HG02571 (cell line): ENCODE measurements at regions not wholly inside any gene's neighbourhood (a gene's known extent, or its start where the extent isn't known, plus 50 kb on each side); places are given as distances from the start of the nearest gene placed in this dataset.
A peak's percentile ranks its signal among the peaks of the same experiment; 100 is the strongest.
"Not testable (repeated sequence)": the region's sequence is repeated elsewhere in the genome, so short reads cannot be mapped to it uniquely, and the experiment has no call there.

ENCODE experiments used
- ATAC-seq: cut with Tn5 transposase; IDR thresholded peaks from one replicate; pipeline ENCODE4 v1.9.1; 2021; ENCODE audit warnings: mild to moderate bottlenecking, moderate library complexity; ENCODE audit not compliant: unreplicated experiment

DNA sequence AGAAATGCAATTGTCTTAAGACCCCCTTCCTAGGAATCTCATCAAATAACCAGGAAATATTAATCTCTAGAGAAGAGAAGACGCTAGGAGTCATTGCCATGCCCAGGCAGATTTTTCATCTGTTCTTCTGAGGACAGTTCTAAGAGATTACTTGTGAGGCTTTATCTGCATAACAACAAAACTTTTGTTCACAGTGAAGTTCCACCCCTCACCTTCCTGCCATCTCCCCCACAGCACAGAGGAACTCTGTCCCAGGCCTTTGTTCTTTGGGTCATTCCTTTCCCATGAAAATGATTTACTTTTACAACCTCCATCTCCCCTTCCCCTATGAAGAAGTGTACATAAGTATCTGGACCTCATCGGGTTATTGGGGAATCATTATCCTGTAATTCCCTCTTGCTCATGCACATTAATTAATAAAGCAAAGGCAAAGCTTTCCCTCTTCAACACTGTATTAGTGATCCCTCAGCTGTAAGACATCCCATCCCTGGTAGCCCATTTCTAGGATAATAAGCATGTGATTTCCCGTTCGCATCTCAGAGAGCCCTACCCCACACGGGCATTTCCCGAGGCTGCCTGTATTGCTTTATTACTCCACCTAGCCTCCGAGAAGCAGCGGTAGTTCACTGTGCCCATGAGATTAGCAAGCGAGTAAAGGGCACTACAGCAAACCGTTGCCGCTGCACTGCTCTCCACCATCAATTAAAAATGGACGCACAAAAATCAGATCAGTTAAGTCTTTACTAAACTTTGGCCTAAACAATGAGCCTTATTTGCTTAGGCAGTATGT is 384.4 kb upstream of the CAMK1G start:
- no peak for ATAC-seq

DNA sequence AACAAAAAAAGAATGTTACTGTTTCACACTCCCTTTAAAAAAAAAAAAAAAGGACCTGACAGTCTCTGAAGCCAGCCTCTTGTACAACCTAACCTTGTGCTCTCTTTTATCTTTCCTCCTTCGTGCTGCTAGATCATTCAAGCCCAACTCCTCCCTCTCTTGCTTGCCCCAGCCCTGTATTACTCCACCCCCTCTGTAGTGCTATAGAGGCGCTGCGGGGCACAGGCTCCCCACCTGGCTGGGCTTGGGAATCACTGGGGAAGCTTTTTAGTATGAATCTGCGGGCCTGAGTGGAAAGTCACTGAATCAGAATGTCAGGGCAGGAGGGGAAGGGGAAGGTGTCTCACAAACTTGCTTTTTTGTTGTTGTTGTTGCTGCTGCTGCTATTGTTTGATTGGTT is 383.7 kb upstream of the CAMK1G start:
- no peak for ATAC-seq

DNA sequence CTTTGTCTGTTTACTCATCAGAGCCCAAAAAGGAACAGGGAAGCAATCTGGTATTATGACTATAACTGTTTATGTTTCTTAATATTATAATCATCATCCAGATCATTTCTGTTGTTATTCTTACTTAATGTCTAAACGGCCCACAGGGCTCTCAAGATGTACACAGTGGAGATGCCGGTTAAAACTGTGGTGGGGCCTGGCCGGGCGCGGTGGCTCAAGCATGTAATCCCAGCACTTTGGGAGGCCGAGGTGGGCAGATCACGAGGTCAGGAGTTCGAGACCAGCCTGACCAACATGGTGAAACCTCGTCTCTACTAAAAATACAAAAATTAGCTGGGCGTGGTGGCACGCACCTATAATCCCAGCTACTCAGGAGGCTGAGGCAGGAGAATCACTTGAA is 381.2 kb upstream of the CAMK1G start:
- not testable (repeated sequence) for ATAC-seq

DNA sequence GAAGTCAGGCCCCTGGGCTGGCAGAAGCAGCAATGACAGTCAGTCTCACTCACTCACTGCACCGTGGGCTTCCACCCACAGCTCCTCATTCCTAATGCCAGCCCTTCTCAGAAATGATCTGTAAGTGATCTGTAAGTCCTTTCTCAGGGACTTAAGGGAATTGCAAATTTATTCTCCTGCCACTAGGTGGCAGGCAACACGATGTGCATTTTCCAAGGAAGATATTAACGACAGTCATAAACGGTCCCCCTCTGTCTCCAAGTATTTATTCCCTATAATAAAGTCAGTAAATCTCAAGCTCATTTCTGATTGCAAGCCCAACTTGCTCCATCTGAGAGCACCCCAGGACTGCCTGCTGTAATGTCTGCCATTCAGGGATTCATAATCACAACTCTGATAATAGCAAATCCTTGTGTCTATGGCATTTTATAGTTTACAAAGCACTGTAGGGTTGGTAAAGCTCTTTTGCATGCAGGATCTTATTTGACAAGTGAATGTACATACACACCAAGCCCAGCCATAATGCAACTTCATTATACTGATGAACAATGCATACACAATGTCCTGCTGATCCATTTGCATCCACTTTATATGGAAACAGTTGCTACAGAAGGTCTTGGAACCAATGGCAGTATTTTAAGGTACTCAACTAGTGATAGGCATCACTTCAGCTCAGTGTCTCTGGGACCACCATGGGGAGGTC is 380.5 kb upstream of the CAMK1G start:
- no peak for ATAC-seq

DNA sequence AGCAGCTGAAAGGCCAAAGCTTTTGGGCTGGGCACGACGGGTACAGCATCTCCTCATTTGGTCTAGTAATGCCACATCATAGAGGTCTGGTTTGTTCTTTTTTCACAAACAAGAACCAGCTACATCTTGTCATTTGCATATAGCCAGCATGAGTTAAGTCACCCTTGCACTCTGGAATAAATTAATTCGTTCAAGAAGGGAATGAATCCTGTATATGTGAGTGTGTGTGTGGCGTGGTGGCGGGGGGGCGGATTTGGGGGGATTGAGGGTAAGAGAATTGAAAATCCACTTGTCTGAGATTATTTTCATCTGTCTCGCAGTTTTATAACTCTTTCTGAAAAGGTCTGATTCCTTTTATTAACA is 380.0 kb upstream of the CAMK1G start:
- no peak for ATAC-seq

DNA sequence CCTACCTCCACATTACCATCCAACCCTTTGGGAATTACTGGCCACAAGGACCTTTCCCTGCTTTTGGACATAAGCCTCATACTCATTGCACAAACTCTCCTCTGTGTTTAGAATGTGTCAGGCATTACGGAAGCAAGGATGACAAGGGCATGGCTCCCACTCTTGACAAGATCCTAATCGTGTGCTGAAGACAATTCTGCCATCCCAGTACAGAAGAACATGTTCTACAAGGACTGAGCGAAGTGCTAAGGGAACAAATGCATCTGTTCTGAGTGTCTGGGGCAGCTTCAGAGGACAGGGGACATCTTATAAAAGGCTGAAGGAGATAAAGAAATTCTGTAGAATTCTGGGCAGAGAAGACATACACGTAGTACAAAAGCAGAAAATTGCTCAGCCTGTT is 378.5 kb upstream of the CAMK1G start:
- no peak for ATAC-seq

DNA sequence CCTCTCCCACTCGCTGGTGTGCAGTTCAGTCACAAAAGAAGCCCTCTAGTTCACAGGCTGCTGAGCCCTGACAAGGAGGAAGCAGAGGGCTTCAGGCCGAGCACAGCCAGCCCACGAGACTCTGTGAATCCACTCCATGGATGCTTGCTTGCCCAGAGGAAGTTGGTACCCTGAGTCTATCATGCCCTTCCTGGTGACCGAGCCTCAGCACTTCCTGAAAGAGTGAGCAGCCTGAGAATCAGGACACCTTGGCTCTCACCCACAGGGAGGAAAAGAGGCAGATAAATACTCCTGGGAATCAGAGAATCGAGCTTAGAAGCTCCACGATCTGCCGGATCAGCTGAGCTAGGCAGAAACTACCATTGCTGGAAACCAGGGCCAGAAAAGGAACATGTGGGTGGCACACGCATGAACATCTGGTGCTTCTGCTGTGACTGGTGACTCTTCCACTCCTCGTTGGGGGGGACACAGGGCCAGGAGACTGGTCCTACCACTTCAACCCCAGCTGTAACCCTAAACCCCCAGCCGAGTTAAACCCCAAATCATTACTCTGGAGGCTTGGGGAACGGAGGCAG is 376.3 kb upstream of the CAMK1G start:
- peak; percentile 26 for ATAC-seq

DNA sequence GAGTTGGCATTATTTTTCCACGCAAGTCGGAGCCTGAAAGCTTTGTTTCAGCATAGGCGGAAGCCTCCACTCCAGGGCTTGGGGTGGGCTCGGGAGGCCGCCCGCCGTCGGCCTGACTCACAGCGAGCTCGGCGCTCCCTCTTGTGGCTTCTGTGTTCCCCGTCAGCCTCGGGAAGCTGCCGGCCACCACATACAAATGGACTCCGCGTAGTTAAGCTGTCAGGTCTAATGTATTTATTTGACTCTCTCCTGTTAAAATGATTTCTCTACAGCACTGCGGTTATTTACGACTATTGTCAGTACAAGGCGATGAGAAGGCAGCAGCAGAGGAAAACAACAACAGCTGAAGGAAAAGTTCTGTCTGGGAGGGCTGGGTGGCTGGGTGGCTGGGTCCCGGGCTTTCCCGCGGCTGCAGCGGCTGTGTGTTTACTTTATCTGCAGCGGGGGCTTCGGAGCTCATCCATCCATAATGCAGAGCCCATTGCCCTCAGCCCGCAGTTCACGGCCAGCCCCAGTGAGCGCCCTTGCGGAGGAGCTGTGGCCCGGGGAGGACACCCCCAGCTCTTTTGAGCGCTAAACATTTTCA is 375.7 kb upstream of the CAMK1G start:
- ATAC-seq, result peak; percentile 86

DNA sequence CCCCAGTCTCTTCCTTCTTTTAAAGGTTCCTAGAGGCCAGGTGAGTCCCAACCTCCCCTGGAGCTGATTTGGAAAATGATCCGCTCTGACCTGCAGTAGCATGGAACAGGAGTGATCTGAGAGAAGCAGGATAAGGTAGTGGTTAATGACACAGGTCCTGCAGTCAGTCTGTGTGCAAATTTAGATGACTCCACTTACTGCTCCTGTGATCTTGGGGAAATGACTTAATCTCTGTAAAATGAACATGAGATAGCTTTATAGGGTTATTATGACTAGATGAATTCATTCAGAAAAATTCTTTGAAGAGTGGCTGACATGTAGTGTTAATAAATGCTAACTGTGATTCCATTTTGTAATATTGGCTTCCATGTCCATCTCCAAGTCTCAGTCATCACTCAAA is 374.9 kb upstream of the CAMK1G start:
- no peak for ATAC-seq

DNA sequence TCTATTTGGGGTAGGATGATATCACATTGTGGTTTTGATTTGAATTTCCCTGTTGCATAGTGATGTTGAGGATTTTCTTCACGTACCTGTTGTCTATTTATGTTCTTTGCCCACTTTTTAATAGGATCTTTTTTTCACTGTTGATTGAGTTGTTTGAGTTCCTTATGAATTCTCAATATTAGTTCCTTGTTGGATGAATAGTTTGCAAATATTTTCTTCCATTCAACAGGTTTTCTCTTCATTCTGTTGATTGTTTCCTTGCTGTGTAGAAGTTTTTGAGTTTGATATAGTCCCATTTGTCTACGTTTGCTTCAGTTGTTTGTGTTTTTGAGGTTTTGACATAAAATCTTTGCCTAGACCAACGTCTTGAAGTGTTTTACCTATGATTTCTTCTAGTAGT is 369.5 kb upstream of the CAMK1G start:
- no peak for ATAC-seq

DNA sequence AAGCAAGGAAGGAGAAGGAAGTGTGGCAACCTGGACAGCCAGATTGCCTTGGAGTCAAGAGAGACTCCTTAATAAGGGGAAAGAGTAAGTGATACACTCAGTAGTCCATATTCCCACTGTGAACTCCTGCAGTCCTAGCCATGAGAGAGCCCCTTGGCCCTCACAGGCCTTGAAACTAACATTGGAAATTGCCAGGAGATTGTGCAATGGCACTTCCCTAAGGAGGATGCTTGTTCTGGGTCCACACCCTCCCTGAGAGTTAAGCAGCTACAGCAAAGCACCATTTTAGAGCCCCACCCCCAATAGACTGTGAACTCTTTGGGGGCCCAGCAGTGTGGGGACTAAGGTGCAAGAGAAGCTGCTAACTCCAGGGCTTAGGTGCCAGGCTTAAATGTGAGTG is 367.7 kb upstream of the CAMK1G start:
- ATAC-seq, result no peak

DNA sequence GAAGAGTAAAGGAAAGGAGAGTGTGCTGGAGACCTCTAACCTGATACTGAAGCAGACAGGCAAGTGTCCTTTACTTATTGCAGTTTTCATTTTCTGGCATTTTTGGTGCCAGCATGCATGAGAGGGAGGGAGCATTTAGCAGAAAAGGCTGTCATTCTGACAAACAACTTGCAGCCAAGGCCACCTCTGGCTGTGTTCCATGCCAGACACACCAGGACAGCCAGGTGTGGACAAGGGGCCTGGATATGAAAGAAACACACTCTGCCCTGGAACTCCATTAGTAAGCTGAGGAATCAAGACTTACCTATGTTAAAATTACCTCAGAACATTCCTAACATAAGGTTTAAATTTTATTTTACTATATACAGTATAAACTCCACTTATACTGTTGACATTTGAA is 365.4 kb upstream of the CAMK1G start:
- ATAC-seq, result no peak

DNA sequence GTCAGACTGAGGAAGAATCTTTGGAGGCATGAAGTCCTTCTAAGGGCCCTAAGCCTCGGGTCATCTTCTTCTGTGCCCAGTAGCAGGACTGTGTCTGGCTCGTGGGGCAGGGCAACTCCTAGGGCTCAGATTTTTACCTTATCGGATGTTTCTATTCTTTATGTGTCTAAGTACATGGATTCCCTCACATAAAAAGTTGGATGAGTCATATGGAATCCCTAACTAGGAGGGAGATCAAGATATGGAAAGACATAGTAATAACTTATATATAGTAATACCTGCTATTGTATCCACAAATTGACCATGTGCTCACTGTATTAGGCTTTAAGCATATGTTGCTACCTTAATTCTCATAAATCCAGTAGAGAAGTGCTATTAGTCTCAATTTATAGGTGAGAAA is 364.5 kb upstream of the CAMK1G start:
- ATAC-seq, result no peak

DNA sequence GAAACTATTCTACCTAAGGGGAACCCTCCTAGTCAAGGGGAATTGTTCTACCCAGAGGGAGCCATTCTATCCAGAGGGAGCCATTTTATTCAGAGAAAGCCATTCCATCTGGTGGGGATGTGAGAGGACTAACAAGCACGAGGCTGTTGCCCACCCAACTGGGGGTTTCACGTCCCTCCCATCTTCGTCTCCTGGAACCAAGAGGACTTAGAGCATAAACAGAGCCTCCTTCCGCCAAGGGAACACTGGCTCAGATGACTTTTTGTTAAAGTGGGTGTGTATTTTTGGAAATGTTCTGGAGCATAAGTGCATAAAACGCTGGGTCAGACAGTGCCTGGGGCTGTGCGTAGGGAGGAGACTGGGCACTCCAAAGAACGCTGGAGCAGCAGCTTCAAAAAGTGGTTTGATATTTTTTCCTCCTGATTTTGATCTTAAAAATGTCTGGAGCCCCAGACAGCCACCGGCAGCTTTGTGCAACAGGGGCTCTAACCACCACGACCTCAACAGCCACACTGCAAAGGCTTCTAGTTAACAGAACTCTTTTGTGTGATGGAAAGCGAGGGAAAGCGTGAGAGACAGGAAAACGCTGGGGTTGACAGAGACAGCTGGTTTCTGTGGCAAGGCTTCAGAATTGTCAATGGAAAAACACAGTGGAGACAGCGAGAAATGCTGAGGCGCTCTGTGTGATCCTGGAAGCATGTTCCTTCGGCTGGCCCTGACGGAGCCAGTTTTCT is 363.6 kb upstream of the CAMK1G start:
- ATAC-seq, result no peak

DNA sequence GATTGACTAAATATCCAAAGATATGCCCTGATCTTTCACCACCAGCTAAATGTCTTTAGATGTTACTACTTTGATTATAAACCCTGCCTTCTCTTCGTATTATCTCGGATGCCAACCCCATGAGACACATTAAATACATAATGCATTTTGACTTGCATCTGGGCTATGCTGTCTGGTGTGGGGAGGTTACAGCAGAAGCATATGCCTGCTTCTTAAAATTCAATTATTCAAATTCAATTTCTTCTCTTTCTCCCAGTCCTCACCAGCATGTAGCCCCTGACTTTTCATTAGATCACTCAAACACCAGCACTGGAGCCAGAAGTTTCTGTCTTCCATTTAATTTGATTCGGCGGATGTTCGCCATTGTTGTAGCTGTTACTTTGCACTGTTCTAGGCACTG is 360.7 kb upstream of the CAMK1G start:
- no peak for ATAC-seq

DNA sequence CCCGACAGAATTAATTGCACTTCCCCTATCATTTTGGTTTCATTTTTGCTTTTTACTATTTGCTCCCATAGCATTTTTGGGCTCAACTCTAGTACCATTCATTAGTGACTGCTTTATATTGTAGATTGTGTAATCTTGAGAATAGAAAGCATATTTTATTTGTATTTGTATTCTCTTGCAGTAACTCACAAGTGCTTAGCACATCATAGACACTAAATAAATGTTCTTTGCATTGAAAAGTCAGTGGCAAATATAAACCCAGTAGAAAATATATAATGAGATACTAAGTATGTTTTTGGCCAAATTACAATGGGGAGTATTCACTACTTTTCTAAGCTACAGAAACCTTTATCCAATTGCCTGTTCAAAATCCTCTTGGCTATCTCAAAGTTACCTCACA is 359.7 kb upstream of the CAMK1G start:
- ATAC-seq, result no peak

DNA sequence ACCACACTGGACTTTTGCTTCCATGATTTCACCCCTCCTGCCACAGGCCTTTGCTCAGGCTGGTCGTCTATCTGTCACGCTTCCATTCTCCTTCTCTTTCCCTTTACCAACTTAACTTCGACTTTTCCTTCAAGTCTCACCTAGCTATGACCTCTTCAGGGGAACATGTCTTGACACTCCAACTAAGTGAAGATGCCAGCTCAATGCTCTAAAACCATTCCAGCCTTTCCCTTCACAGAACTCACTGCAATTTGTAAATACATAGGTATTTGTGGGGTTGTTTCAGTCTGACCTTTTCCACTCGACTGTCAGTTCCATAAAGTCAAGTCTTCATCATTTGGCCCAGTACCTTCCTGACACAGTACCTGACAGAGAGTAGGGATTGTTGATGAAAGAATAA is 358.6 kb upstream of the CAMK1G start:
- ATAC-seq, result no peak

DNA sequence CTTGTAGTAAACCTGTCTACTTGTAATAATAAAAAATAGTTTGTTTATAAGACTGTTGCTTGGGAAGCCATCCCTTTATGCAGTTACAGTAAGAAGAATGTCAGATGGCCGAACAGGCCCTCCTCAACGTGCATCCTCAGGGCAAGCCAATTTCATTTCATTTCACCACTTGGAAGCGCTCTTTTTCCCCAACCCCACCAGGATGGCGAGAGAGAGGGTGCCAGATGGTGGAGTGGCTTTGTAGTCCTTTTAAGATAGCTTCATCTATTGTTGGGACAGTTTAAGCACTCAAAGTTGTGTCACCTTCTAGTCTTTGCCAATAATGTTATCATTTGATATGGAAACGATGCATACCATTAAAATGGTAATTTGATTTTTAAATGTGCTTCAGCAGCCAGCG is 356.3 kb upstream of the CAMK1G start:
- no peak for ATAC-seq

DNA sequence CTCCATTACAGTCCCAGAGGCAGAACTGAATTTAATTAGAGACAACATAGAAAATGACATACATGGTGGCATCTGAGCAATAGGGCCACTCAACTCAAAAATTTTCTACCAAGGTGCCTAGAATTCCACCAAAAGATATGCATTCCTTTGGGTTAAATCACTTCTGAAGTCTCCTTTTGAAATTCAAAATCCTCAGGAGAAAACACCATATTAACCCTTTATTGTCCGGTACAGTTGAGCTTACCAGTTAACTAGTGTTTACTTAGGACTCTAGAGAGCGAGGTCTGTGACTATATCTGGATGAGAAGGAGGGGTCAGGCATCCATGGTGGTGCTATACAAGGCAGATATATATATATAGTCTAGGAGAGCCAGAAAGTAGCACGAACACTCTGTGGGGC is 355.6 kb upstream of the CAMK1G start:
- ATAC-seq, result no peak

DNA sequence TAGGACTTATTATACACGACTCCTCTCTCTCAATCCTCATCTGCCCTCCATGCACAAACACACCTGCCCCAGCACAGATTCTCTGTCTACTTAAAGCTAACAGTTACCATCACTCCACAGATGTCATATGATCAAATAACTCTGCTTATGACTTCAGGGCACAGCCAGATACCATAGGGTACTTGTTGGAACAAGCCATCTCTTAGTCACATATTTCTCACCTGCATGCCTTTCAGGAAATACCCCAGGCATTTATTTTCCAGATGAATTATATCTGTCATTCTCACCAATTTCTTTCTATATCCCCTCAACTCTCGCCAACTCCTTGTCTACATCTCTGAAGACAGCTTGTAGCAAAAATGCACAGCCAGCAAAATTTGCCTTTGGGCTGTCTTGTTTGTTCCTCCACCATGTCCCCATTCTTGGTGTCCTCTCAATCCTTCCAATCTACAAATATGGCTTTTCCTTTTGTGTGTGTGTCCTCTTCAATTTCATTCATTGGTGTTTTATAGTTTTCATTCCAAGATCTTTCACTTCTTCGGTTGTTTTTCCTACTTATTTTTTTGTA is 353.9 kb upstream of the CAMK1G start:
- ATAC-seq, result no peak

DNA sequence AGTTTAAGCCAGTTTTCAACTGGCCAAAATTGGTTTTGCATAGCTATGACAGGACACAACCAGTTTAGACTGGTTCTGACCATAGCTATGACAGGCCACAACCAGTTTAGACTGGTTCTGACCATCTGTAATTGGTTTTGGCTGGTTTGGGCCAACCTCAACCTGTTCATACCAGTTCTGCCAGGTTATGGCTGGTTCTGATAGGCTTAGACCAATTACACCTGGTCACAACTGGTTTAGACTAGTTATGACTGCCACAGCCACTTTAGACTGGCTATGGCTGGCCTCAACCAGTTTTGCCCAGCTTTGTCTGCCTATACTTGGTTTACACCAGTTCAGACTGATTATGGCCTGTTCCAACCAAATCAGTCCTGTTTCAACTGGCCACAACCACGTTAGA is 353.2 kb upstream of the CAMK1G start:
- ATAC-seq, result no peak
